Activated T-helper 9 cell treated with anti-CD3 and anti-CD28 coated beads, Interleukin-2, amount 50 U/mL, for 16 hours (primary cell): ENCODE measurements at regions not wholly inside any gene's neighbourhood (a gene's known extent, or its start where the extent isn't known, plus 50 kb on each side); places are given as distances from the start of the nearest gene placed in this dataset.

Source experiments
- DNase-seq: peaks from one replicate; pipeline ENCODE4 v3.0.0-alpha.2; 2020; ENCODE audit warnings: low read depth

DNA sequence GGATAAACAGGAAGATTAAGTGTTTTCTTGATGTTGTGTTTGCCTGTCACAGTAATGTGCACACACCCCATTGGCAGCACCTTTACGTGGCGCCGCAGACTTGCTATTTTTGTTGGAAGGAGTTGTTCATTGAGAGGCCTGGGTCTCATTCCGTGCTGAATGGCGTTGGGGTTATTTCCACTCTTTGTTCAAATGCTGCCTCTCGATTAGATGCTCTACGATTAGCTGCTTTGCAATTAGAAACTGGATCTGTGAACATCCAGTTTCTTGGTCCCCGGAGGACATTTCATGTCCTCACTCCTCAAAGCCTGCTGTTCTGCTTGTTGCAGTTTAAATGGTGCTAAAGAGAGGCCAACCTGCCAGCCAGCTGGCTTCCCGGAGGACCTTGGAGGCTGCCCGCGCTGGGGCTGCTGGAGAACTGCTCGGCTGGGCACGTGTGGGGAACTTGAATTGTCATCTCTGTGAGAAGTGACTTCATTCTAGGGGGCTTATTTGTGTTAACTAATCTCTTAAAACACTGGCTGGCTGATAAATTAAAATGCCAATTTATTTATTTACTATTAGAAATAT is 117.4 kb upstream of the NABP1 start:
- DNase-seq: no peak

DNA sequence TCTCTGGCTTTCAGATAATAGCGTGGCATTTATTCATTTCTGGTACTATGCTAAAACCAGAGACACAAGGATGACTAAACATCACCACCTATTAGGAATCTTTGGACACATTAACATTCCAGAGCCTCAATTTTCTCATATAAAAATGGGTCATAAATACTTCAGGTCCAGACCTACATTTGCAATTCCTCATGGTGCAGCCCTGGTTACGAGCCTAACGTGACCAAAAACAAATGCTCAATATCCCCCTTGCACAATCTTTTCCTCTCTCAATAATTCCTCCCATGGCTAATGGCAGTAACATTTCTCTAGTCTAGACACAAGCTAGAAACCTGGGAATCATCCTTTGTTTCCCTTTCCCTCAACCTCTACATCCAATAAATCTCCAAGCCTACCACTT is 112.8 kb upstream of the NABP1 start:
- no peak for DNase-seq

DNA sequence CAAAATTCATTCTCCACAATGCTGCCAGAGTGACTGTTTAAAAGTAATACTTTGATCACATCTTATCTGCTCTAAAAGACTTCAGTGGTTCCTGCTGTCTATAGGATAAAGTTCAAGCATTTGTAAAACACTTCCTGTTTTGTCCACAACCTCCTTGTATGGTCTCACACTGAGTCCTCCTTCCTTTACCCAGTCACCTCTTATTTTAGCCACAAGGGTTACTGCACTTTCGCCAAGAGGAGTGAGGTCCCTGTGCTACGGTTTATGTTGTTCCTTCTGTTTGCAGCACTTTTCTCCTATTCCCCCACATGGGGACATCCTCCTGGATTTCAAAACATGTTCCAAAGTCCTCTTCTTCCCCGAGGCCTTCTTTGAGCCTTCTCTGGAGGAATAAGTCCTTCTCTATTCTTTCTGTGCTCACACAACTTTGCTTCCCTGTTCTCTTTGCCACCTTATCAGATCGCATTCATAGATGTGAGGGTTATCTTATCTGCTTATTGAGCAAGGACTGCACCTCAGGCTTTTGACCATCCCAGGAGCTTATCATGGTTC is 112.2 kb upstream of the NABP1 start:
- no peak for DNase-seq

DNA sequence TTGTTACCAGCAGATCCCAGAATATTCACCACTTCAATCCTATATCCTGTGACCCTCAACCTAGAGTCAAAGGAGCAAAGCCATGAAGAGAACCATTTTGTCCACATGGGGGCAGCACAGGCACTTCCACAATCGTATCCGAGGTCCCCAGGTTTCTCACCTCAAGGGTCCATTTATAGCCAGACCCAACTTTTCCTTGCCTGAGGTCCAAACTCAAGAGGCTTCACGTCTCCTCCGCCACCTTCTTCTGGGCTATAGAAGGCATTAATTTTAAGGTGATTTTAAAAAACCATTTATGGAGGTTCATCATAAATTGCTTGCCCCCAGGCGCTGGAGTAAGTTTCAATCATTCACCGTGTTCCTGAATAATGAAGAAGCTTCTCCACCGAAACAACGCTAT is 111.6 kb upstream of the NABP1 start:
- DNase-seq: peak; percentile 39

DNA sequence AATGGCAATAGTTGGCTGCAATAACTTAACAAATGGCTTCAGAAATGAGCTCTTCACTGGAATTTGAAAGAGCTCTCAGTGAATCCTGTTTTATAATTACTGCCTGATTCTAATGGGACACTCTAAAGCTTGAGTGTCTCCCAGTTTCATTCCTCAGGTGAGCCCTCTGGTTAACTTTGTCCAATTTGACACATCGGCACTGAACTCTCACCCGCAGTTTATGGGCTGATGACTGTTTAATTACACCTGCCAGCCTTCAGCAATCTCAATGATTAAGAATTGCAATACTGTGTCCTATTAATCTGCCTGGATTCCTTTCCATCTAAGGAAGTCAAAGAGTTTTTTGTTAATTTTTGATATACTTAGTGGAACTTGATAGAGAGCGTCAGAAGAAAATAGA is 110.7 kb upstream of the NABP1 start:
- no peak for DNase-seq

DNA sequence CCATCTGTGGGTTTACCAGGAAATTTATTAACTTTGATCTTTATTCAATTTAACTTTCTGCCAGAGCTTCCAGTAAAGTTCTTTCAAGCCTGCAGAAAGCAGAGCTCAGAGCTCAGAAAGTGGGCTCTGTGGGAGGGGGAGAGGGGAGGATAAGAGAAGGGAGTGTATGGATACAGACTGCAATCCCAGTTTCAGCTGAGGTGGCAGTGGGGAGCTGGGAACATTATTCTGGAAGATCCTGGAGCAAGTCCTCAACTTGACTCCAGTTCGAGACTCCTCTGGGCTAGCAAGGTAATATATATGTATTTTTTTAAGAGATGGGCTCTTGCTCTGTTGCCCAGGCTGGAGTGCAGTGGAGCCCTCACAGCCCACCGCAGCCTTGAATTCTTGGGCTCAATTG is 108.9 kb upstream of the NABP1 start:
- DNase-seq: no peak

DNA sequence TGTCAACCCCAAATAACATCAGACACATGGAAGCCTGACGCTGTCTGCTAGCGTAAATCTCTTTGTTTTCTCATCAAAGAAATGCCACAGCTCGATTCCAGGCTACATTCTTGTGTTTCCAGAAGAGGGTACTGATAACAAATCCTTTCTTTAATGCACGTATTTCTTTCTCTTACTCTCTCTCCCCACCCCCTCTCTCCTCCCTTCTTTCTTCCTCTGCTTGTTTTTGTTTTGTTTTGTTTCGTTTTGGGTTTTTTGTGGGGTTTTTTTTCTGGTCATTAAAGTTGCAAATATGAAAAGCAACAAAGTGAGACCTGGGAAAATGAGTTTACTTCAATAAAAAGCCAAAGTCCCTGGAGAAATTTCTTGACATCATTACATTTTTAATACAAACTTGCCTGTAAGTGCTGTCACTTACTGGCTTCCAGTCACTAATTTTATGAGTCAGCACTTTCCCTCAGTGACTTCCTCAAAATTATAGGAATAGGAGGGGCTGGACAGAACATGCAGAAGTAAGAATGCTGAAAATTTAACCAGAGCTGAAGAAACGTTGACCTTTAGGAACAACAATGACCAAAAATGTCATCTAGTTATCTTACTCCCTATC is 106.7 kb upstream of the NABP1 start:
- DNase-seq: no peak

DNA sequence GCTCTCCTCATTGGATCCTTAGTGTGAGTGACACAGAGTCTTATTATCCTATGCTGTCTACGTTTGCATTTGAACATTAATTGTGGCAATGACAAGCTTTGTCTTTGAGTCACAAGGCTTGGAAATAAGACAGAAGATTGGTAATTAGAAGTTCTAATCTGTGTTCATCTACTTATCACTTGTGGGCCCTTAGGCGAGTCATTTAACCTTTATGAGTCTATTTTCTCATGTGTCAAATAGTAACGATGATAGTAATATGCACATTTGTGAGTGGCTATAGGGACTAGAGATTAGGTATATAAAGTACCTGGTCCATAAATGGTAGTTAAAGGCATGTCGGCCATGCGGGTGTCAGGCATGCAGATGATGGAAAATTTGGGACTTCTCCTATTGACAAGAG is 105.6 kb upstream of the NABP1 start:
- no peak for DNase-seq

DNA sequence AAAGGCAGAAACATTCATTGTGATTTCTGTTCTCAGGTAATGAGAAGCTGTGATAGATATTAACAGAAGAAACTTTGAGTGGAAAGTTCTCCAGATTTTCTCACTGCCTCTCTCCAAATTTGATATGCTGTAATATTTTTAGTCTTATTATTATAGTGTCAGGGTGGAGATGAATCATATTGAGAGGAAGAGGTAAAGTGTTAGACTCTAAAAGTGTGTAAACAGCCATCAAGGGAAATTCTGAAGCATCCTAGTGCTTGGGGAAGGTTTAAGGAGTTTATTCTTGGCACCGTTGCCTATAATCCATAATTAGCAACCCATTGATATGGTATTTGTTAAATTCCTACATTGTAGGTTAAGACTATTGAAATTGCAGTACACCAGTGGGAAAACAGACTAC is 104.7 kb upstream of the NABP1 start:
- DNase-seq: no peak

DNA sequence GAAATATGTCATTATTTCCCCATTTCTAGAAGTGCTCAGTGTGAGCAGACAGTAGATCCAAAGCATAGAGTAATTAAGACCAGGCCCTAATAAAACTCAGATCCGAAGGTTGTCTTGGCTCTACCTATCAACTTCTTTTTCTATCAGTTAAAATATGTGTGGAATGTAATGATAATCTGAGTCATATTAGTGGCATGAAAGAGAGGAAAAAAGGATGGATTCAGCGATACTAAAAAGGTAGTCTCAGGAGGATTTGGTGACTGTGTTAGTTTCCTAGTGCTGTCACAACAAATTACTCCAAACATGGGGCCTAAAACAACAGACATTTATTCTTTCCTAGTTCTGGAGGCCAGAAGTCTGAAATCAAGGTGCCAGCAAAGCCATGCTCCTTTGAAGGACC is 103.7 kb upstream of the NABP1 start:
- no peak for DNase-seq

DNA sequence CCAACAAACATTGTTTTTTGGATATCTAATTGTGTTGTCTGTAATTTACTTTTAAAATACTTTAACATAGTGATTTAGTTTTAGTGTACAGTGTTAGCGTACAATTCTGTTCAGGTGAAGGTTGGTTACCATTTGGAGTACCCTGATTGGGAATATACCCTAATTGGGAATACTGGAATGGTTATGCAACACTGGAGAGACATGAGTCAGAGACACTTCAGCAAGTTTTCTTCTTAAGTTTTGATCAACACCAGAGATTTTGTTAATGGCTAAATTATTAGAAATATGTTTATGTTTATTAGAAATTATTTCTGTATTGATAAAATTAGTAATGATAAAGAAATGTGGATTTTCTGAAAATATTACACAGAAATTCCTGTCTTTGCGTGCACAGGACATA is 100.3 kb upstream of the NABP1 start:
- DNase-seq: no peak

DNA sequence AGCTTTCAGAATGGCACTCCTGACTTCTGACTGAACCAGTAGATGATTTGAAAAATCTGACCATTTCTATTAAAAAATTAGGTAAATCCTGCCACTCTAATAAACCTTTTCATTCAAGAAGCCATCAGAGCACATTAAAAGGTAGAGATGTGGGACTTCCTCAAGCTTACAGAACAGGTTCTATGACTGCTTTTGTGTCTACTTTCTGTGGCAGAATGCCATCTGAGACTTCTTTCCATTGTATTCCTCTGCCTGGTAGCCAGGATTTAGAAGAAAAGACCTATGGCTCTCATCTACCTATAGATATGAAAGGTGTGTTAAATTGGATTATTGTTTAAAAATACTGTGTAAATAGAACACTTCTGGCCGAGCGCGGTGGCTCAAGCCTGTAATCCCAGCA is 99.9 kb upstream of the NABP1 start:
- DNase-seq: no peak

DNA sequence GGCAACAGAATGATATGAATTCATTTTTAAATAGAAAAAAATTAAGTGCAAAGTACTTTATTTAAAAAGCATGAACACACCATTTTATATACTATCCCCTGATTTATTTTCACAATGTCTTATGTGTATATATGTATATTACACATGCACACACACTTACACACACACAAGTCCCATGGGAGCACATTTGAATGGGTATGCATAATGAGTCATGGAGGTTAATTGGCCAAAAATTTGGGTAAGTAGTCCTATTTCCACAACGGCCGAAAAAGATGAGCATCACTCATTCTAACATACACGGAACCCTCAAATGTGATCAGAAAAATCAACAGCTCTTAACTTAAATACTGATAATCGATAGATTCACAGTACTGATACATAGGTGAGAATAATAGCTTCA is 97.4 kb upstream of the NABP1 start:
- no peak for DNase-seq

DNA sequence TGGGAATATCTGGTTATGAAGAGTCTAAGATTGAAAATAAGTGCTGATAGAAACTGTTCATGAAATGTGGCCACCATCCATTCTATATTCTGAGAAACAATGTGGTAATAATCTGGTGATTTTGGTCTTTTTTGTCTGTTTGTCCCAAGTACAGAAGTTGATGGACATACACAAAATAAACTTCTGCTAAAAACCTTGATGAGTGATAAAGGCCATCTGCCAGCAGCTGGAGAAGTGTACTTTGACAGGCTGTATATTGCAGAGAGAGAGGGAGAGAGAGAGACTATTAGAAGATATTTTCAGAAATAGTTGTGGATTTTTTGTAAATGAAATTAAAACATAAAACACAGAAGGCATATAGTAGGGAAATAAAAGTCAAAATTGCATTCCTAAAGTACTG is 96.9 kb upstream of the NABP1 start:
- no peak for DNase-seq

DNA sequence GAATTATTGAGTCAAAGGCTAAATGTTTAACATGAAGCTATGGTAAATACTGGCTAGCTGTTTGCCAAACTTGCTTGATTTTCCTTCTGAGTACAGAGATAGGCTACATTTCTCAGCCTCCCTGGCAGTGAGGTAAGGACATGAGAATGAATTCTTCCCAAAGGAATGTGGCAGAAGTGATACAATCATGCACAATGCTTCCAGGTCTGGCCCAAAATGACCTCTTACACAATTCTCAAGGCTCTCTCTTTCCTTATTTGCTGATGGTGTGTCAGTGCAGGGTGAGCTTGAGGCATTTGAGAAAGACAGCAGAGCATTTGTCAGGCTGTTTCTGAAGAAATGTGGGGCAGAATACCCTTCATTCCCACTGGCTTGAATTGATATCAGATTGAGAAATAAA is 95.6 kb upstream of the NABP1 start:
- DNase-seq: no peak

DNA sequence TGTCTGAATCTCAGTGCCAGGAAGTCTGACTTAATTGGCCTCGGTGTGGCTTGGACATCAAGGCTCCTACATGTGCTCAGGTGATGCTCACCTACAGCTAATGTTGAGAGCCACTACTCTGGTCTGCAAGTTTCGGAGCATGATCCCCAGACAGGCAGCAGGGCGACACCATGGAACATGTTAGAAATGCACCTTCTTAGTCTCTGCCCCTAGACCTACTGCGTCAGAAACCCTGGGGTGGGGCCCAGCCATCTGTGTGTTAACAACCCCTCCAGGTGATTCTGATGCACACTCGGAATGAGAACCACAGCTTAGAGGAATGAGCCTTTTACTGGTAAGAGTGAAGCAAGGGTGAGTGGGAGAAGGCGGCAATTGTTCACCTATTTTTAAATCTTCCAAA is 86.9 kb upstream of the NABP1 start:
- no peak for DNase-seq

DNA sequence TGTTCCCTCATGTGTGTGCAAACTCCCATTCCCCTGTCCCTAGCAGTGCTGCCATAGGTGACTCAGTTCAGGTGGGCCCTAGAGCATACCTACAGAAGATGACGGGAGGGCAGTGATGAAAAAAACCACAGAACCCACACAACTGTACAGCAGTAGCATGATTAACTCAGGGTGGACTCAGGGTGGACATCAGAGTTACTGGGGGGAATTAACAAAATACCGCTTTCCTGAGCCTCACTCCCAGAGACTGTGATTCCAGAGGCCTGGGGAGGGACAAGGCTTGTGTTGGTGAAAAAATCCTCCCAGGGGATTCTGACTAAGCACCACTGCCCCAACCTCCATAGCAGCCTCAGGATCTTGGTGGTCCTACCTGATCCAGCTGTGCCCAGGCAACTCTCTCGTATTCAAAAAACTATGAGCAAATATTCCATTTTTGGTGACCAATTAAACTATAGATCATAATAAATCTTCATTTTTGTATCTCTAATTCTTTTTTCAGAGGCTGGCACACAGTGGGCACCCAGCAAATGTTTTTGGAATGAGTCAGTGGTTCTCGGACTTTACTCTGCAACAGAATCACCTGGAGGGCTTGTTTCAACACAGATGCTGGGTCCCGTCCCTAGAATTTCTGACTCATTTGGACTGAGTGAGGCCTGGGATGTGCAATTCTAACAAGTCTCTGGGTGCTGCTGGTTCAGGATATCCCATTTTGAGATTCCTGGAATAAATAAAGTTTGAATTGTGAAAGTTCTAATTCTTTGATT is 84.1 kb upstream of the NABP1 start:
- DNase-seq: no peak

DNA sequence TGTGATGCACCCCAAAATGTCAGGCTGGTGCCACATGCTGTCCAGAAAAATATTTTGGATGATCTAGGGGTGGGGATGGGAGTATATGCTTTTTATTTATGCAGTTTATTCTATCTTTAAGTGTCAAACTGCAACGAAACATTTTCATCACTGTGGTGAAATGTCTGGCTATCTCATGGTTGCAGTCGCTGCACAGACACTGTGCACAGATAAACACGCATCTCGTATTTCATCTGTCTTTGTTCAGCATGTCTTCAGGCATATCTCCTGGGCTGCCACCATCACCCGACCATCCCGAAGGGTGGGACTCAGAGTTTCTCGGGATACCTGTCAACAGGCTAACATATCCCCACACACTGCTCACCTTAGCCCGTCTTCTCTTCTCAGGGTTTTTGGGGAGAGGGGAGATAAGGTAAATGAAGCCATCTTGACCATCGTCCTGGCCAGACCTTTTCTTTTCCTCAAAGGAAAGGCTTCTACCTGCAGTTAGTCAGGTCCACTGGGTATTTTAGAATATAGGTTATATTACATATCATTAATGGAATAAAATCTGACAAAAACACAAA is 80.7 kb upstream of the NABP1 start:
- no peak for DNase-seq

DNA sequence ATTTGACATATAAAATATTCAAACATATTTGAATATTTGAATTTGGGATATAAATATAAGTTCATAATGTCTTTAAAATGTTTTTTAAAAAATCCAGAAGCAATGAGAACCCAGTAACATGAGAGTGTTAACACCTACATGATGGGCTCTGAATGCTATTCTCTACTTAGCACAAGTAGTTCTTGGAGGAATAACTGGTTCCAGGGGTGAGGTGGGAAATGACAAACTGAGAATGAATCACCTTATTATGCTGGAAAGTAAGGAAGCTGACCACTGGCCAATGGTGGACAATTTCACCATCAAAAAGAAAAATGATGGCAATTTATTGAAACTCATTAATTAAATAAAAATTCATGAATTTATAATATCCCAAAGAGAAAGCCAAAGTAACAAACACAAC is 79.6 kb upstream of the NABP1 start:
- DNase-seq: no peak

DNA sequence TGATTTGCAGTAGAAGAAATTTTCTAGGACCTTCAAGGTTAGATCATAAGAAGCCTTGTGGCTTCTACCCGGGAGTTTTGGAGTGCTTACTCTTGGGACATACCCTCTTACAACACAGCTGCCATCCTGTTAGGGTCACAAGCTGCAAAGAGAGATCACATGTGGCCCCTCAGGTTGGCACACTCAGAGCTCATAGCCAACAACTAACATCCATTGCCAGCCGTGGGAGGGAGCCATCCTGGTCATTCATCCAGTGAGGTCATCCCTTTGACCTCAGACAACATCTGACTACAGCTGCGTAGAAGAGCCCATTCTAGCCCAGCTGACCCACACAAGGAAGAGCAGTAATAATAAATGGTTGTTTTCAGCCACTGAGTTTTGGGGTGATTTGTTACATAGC is 76.9 kb upstream of the NABP1 start:
- DNase-seq: no peak

DNA sequence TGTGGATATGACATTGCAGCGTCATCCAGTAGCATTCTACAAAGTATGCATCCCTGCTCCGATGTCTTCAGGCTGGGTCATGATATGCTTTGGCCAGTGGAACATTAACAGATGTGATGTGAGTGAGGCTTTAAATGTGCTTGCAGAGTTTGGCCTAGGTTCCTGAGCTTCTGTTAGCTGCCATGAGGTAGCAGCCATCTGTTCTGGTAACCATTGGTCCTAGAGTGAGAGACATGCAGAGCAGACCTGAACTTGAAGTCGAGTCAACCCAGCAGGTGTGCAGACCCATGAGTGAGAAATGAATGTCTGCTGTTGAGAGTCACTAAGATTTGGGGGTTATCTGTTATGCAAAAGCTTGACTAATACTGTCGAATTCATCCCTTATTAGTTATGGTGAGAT is 73.8 kb upstream of the NABP1 start:
- no peak for DNase-seq

DNA sequence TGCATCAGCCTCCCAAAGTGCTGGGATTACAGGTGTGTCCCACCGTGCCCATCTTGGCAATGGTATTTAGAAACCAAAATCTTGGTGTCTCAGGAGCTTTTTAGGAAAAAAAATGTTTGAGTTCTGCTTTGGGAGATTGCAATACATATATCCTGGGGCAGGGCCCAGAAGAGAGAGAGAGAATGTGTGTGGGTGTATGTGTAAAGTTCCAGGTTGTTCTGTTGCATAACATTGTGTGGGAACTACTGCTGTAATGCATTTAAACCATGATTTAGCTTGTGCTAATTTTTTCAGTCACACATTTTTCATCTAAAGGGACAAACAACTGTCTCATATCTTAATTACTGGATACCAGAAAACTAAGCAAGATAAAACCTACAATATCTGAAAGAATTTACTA is 70.8 kb upstream of the NABP1 start:
- no peak for DNase-seq

DNA sequence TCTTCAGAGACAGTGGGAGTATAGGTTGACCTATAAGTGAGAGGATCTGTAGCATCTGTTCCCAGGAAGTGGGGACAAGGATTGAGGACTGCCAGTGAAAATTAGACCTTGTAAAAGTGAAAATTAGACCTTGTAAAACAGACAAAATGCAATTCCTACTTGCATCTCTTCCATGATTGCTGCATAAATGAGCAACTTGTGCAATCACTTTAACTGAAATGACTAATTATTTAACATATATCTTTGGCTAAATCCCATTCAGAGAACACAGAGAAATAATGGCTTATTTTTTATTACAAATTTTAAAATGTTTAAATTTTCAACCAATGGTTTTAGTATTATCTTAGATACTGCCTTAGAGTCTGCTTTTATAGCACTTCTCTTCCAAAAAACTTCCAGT is 67.2 kb upstream of the NABP1 start:
- DNase-seq: no peak
